ENCODE measurements at regions not wholly inside any gene's neighbourhood (a gene's known extent, or its start where the extent isn't known, plus 50 kb on each side); places are given as distances from the start of the nearest gene placed in this dataset.

- Histone ChIP-seq H3K9me3 (ENCODE audit: control insufficient read depth, low read depth, low read length) (no peaks in the 10 kb centered on the region), H3K27ac (ENCODE audit: insufficient read length, low read depth, low read length) (no peak overlapping the region), H3K79me2 (ENCODE audit: insufficient read depth, low read length) (no peaks in the 10 kb centered on the region), H3K23me2 (ENCODE audit: insufficient read length, low read depth, low read length, poor library complexity, severe bottlenecking) (no peaks in the 10 kb centered on the region), H3K23ac (ENCODE audit: insufficient read length, low read depth, low read length) (no peak overlapping the region), H2AFZ (ENCODE audit: low read length) (no peak overlapping the region), H4K91ac (ENCODE audit: insufficient read length, low read depth, low read length) (no peak overlapping the region), H4K5ac (ENCODE audit: insufficient read length, low read depth, low read length) (no peak overlapping the region), H3K56ac (ENCODE audit: insufficient read length, low read depth, low read length) (no peak overlapping the region), H2BK12ac (ENCODE audit: insufficient read length, low read depth, low read length) (no peak overlapping the region), H2BK5ac (ENCODE audit: insufficient read length, low read length) (no peak overlapping the region), H3K4me2 (ENCODE audit: insufficient read depth, insufficient read length, low read length) (no peak overlapping the region), H2BK20ac (ENCODE audit: low read depth, low read length, poor library complexity, severe bottlenecking) (no peak overlapping the region), H3K79me1 (ENCODE audit: insufficient read depth, low read depth, low read length, poor library complexity, severe bottlenecking) (no peaks in the 10 kb centered on the region), H3K18ac (ENCODE audit: insufficient read length, low read depth, low read length) (no peak overlapping the region), H2BK120ac (ENCODE audit: low read depth, low read length, poor library complexity, severe bottlenecking) (no peak overlapping the region), H2BK15ac (ENCODE audit: low read depth, low read length) (no peak overlapping the region), H4K20me1 (ENCODE audit: control insufficient read depth, insufficient read depth, insufficient read length) (no peaks in the 10 kb centered on the region), H3K4ac (ENCODE audit: low read depth, low read length) (no peak overlapping the region), H3K9ac (ENCODE audit: extremely low read depth, insufficient read length, low read length) (no peak overlapping the region), H3K4me1 (ENCODE audit: insufficient read depth, low read length) (no peaks in the 10 kb centered on the region), H4K8ac (replicated peaks; ENCODE audit: insufficient read length, low read depth, low read length) (no peak overlapping the region), H3T11ph (ENCODE audit: low read length) (no peak overlapping the region), H2AK5ac (ENCODE audit: insufficient read length, low read length) (no peak overlapping the region), H3K14ac (ENCODE audit: insufficient read depth, low read length) (no peak overlapping the region), H3K27me3 (ENCODE audit: insufficient read depth, low read length) (no peaks in the 10 kb centered on the region)
- no peaks in the 10 kb centered on the region; the same call in 1 of the 2 replicates for H3K27me3 Mint-ChIP-seq (ENCODE audit: low read depth)
- no peaks in the 10 kb centered on the region for H3K9me3 Mint-ChIP-seq
- H3K27ac Mint-ChIP-seq, result no peak overlapping the region
- TF ChIP-seq CTCF (conservative IDR thresholded peaks at IDR 0.05), result no peak
- H3K4me1 Mint-ChIP-seq, result no peaks in the 10 kb centered on the region
- no CpG with 5 or more reads among the region's 2 CpGs for WGBS (ENCODE audit: extremely low coverage, insufficient read length, low lambda C conversion rate)
- H3K36me3 Mint-ChIP-seq (ENCODE audit: insufficient read depth in 1 of 3, low read depth in 3 of 3), result peaks cover 0 to 2% (median 0%) of the 10 kb centered on the region in 3 experiments; a peak in 2 of 7 replicates
- no peak for DNase-seq
- H3K4me3 Mint-ChIP-seq, result no peak overlapping the region
Observed at GRCh38 chr2:106972782-106973181, 86.8 kb upstream of the ST6GAL2 start.

Data from H9 (cell line).